Adipocyte (in vitro differentiated cells): ENCODE measurements at regions not wholly inside any gene's neighbourhood (a gene's known extent, or its start where the extent isn't known, plus 50 kb on each side); places are given as distances from the start of the nearest gene placed in this dataset.
A peak's percentile ranks its signal among the peaks of the same experiment; 100 is the strongest.
"Not testable (repeated sequence)": the region's sequence is repeated elsewhere in the genome, so short reads cannot be mapped to it uniquely, and the experiment has no call there.

ENCODE experiments used
- DNase-seq: peaks from one replicate; pipeline ENCODE4 v3.0.0-alpha.2; 2015; ENCODE audit warnings: low read depth
- H3K27me3 ChIP-seq: replicated peaks from 2 replicates; pipeline ENCODE4 v1.7.0; 2013; ENCODE audit warnings: mild to moderate bottlenecking, low read length, moderate library complexity; ENCODE audit not compliant: control insufficient read depth, insufficient read depth
- H3K36me3 ChIP-seq: 2 replicates; pipeline ENCODE4 v1.7.0; 2013; ENCODE audit warnings: low read length, mild to moderate bottlenecking, moderate library complexity; ENCODE audit not compliant: control insufficient read depth, insufficient read depth, severe bottlenecking
- H3K4me1 ChIP-seq: 2 replicates; pipeline ENCODE4 v1.7.0; 2013; ENCODE audit warnings: mild to moderate bottlenecking, low read length, moderate library complexity; ENCODE audit not compliant: control insufficient read depth, insufficient read depth
- H3K4me3 ChIP-seq: 2 replicates; pipeline ENCODE4 v1.7.0; 2013; ENCODE audit warnings: mild to moderate bottlenecking, low read length, moderate library complexity
- H3K9ac ChIP-seq: 2 replicates; pipeline ENCODE4 v1.7.0; 2013; ENCODE audit warnings: mild to moderate bottlenecking, low read length, moderate library complexity
- H3K9me3 ChIP-seq: 2 replicates; pipeline ENCODE4 v1.7.0; 2013; ENCODE audit warnings: mild to moderate bottlenecking, low read length, moderate library complexity; ENCODE audit not compliant: control insufficient read depth

DNA sequence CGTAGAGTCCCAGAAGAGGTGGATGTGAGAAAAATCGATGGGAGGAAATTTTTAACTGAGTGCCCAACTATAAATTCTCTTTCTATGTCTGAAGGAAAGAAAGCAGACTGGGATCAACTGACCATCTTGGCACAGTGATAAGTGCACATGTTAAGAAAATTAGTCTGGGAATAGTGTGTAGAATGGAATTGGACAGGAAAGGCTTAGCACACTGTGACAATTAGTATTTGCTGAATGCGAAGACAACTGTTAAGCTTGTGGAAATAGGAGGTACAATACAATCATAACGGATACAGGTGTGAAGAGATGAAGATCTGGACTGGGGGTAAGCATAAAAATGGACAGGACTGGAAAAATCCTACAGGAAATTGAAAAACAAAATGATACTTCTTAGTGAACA, 114.3 kb downstream of the FAM50B start:
- no peak for DNase-seq
- no peaks in the 10 kb centered on the region for H3K36me3 ChIP-seq
- H3K9me3 ChIP-seq = no peaks in the 10 kb centered on the region
- H3K4me3 ChIP-seq = no peak overlapping the region
- H3K9ac ChIP-seq = no peak overlapping the region
- H3K4me1 ChIP-seq = no peaks in the 10 kb centered on the region
- H3K27me3 ChIP-seq = no peaks in the 10 kb centered on the region

DNA sequence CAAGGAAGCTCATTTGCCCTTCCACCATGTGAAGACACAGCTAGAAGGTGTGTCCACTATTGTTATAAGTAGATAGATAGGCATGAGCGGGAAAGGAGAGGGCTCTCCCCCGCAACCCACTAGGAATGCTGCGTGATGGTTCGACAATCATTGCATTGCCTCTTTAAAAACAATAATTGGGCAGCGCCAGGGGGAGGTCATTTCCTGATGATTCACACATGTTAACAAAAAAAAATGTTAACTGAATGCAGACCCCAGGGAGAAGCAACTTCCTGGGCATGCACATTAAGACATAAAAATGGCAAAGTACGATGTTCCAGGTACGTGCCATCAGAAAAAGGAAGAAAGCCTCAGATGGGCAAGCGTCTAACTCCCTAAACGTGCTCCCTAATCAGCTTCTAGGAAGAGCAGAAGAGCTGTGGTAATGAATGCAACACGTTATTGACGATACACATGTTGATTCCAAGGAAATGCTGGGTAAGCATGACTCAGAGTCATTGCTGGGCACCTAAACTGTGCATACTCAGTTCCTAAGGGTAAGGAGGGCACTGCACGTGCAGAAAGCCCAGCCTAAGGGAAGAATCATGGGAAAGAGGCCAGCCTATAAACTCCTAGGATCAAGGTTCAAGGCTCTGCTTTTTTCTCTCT, 113.7 kb downstream of the FAM217A start:
- Histone ChIP-seq H3K4me3 (no peak overlapping the region), H3K36me3 (no peaks in the 10 kb centered on the region), H3K9ac (no peak overlapping the region)

DNA sequence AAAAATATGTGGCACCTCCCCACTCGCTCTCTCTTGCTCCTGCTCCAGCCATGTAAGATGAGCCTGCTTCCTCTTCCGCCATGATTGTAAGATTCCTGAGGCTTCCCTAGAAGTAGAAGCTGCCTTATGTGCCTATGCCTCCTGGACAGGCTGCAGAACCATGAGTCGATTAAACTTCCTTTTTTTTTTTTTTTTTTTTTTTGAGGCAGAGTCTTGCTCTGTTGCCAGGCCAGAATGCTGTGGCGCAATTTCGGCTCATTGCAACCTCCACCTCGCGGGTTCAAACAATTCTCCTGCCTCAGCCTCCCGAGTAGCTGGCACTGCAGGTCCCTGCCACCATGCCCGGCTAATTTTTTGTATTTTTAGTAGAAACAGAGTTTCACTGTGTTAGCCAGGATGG, 112.5 kb downstream of the FAM217A start:
- Histone ChIP-seq H3K4me3 (no peak overlapping the region), H3K9me3 (no peaks in the 10 kb centered on the region), H3K36me3 (no peaks in the 10 kb centered on the region), H3K27me3 (no peaks in the 10 kb centered on the region), H3K4me1 (no peaks in the 10 kb centered on the region), H3K9ac (no peak overlapping the region)
- no peak for DNase-seq

More for the DNA sequence above, 113.7 kb downstream of the FAM217A start:
- H3K27me3 ChIP-seq = no peaks in the 10 kb centered on the region
- no peaks in the 10 kb centered on the region for H3K9me3 ChIP-seq
- no peaks in the 10 kb centered on the region for H3K4me1 ChIP-seq
- no peak for DNase-seq

DNA sequence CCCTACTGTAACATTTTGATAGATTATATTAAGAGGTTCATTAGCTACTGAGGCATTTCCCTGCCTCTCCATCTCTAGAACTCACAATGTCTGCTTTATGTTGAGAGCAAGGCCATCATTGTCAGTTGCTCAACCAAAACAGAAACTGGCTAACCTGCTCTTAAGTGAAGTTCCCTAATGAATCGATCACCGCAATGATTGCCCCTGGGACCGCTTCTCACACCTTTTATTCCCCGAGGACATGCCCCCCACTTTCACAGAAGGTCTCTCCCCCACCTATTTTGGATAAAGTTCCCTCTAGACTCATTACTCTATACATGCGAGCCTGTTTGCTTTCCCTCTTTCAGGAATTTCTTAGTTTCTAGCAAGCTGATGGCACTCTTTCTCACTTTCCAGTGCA, 108.8 kb downstream of the FAM217A start:
- no peaks in the 10 kb centered on the region for H3K27me3 ChIP-seq
- no peaks in the 10 kb centered on the region for H3K9me3 ChIP-seq
- no peak for DNase-seq
- H3K4me1 ChIP-seq = no peaks in the 10 kb centered on the region
- no peak overlapping the region for H3K4me3 ChIP-seq
- no peak overlapping the region for H3K9ac ChIP-seq
- no peaks in the 10 kb centered on the region for H3K36me3 ChIP-seq

DNA sequence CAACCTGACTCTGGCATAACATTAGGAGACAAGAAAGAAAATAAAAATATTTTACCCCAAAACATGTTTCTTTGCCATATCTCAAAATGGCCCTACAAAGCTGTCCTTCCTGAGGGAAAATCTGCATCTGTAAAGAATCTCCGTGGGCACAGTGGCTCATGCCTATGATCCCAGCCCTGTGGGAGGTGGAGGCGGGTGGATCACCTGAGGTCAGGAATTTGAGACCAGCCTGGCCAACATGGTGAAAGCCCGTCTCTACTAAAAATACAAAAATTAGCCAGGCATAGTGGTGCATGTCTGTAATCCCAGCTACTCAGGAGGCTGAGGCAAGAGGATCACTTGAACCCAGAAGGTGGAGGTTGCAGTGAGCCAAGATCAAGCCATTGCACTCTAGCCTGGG, 105.8 kb downstream of the FAM217A start:
- not testable (repeated sequence) for H3K4me3 ChIP-seq, H3K36me3 ChIP-seq, DNase-seq, H3K27me3 ChIP-seq, H3K4me1 ChIP-seq, H3K9ac ChIP-seq, H3K9me3 ChIP-seq

DNA sequence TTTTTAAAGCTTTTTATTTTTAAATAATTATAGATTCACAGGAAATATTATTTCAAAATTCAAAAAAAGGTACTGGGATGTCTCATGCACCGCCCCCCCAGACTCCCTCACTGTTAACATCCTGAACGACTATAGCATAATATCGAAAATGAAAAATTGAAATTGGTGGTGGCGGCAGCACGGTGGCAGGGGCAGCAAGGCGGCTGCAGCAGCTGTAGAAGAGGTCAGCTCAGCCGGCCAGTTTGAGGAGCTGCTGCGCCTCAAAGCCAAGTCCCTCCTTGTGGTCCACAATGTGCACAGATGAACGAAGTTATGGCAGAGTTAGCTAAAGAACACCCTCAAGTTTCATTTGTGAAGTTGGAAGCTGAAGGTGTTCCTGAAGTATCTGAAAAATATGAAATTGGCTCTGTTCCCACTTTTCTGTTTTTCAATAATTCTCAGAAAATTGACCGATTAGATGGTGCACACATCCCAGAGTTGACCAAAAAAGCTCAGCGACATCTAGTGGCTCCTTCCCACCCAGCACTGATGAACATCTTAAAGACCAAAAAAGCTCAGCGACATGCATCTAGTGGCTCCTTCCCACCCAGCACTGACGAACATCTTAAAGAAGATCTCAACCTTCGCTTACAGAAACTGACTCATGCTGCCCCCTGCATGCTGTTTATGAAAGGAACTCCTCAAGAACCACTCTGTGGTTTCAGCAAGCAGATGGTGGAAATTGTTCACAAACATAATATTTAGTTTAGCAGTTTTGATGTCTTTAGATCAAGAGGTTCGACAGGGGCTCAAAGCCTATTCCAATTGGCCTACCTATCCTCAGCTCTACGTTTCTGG, 100.8 kb downstream of the FAM217A start:
- H3K36me3 ChIP-seq = no peaks in the 10 kb centered on the region
- peaks cover 20% of the 10 kb centered on the region for H3K4me1 ChIP-seq
- H3K27me3 ChIP-seq = no peaks in the 10 kb centered on the region
- no peaks in the 10 kb centered on the region for H3K9me3 ChIP-seq
- peak overlapping the region; percentile 84 for H3K9ac ChIP-seq
- peak overlapping the region; percentile 65 for H3K4me3 ChIP-seq
- peak; percentile 92 for DNase-seq

DNA sequence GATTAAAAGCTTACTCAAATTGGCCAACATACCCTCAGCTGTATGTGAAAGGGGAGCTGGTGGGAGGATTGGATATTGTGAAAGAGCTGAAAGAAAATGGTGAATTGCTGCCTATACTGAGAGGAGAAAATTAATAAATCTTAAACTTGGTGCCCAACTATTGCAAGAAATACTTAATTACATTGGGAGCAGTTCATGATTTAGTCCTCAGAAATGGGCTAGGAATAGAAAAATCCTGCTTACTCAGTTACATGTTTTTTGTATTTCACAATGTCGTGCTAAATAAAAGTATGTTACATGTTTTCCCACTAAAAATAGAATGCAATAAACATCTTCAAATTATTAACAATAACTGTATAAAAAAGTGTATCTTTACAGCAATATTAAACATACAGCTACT, 100.0 kb downstream of the FAM217A start:
- Histone ChIP-seq H3K9ac (peak overlapping the region; percentile 84), H3K4me3 (peak overlapping the region; percentile 65), H3K4me1 (peaks cover 20% of the 10 kb centered on the region)
- not testable (repeated sequence) for H3K9me3 ChIP-seq, H3K36me3 ChIP-seq, H3K27me3 ChIP-seq
- peak; percentile 52 for DNase-seq

DNA sequence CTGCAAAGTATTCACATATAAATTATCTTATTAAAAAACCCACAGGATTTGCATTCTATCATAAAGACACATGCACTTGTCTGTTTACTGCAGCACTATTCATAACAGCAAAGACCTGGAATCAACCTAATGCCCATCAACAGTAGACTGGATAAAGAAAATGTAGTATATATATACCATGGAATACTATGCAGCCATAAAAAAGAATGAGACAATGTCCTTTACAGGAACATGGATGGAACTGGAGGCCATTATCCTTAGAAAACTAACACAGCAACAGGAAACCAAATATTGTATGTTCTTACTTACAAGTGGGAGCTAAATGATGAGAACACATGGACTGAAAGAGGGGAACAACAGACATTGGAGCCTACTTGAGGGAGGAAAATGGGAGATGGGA, 97.0 kb downstream of the FAM217A start:
- no peak overlapping the region for H3K9ac ChIP-seq
- H3K4me1 ChIP-seq = peaks cover 25% of the 10 kb centered on the region
- H3K4me3 ChIP-seq = no peak overlapping the region
- H3K27me3 ChIP-seq = no peaks in the 10 kb centered on the region
- DNase-seq = no peak
- H3K9me3 ChIP-seq = no peaks in the 10 kb centered on the region
- H3K36me3 ChIP-seq = no peaks in the 10 kb centered on the region

DNA sequence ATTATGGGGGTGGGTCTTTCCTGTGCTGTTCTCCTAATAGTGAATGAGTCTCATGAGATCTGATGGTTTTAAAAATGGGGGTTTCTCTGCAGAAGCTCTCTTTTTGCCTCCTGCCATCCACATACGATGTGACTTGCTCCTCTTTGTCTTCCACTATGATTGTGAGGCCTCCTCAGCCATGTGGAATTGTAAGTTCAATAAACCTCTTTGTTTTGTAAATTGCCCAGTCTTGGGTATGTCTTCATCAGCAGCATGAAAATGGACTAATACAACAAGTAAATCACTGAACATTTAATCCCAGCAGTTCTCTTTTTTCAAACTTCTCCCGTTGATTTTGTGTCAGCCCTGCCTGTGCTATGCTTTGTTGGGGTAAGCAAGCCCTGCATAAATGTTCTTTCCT, 95.2 kb downstream of the FAM217A start:
- H3K27me3 ChIP-seq = no peaks in the 10 kb centered on the region
- H3K9me3 ChIP-seq = no peaks in the 10 kb centered on the region
- DNase-seq = no peak
- H3K4me3 ChIP-seq = no peak overlapping the region
- no peaks in the 10 kb centered on the region for H3K36me3 ChIP-seq
- H3K4me1 ChIP-seq = peaks cover 14% of the 10 kb centered on the region
- no peak overlapping the region for H3K9ac ChIP-seq

DNA sequence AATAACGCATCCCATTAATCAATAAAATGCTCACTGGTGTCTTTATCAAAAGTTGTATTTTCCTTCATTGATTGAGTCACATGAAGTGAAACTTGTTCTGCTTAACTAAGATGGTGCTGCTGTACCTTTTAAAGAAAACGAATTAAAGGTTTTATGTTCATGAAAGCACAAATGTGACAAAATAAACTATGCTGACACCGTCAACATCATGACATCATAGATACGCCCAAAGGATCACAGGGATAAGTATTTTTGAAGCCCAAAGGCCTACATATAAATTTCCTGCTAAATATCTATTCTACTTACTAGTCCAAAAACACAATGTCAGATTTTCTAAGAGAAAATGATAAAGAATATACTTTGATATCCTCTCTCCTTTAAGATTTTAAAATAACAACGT, 94.4 kb downstream of the FAM217A start:
- Histone ChIP-seq H3K9ac (no peak overlapping the region), H3K4me3 (no peak overlapping the region), H3K9me3 (no peaks in the 10 kb centered on the region), H3K4me1 (peaks cover 6% of the 10 kb centered on the region), H3K27me3 (no peaks in the 10 kb centered on the region), H3K36me3 (no peaks in the 10 kb centered on the region)
- no peak for DNase-seq

DNA sequence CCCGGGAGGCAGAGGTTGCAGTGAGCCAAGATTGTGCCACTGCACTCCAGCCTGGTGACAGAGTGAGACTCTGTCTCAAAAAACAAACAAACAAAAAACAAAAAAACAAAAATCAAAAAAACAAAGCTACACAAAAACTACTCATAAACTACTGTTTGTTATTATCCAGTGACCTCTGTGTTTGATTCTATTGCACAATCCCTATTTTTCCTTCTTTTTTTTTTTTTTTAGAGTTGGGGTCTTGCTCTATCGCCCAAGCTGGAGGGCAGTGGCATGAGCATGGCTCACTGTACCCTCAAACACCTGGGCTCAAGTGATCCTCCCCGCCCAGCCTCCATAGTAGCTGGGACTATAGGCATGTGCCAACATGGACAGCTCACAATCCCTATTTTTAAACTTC, 92.7 kb downstream of the FAM217A start:
- no peak for DNase-seq
- no peaks in the 10 kb centered on the region for H3K27me3 ChIP-seq

More for the DNA sequence above, 92.7 kb downstream of the FAM217A start:
- Histone ChIP-seq H3K9me3 (no peaks in the 10 kb centered on the region), H3K9ac (no peak overlapping the region), H3K4me1 (peaks cover 8% of the 10 kb centered on the region), H3K36me3 (no peaks in the 10 kb centered on the region), H3K4me3 (no peak overlapping the region)
